Endothelial cell of umbilical vein (primary cell): ENCODE measurements at regions not wholly inside any gene's neighbourhood (a gene's known extent, or its start where the extent isn't known, plus 50 kb on each side); places are given as distances from the start of the nearest gene placed in this dataset.

Experiments
- JUN ChIP-seq: IDR thresholded peaks from 2 replicates; pipeline ENCODE4 v1.6.1; 2011; ENCODE audit warnings: borderline replicate concordance, low read depth; ENCODE audit not compliant: insufficient read length, insufficient read depth
- POLR2A ChIP-seq: IDR thresholded peaks from 2 replicates; pipeline ENCODE4 v1.6.1; 2012; ENCODE audit warnings: low read depth, mild to moderate bottlenecking, control low read depth, low read length

DNA sequence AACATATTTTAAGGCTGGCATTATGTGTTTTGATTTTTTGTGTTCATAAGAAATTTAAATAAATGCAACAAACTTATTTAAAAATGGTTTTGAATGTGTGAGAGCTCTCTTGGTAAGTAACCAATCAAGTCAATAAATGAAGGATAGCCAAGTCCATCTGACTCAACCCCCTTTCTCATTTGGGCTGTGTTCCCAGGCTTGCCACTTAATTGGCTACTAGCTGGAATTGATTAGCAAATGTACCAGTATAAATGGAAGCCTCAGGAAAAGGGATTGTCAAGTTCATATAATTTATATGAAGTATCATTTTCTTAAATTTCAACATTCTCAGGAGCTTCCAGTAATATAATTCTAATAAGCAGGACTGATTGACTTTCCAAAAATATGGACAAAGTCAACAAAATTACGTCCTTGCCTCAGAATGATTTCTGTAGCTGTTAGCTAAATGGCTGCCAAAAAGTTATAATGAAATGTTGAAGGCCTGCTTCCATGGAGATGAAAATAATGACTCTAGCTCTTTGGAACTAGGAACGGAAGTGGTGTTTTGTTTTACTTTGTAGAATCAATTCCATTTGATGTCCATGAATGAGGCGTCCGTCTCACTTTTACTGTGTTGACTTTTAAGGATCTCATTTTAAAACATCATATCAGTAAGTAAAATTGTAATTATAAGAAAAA lies 614.9 kb downstream of the CDH26 start:
- TF ChIP-seq JUN (no peak), POLR2A (no peak)
